Fibroblast of mammary gland (primary cell): ENCODE measurements at regions not wholly inside any gene's neighbourhood (a gene's known extent, or its start where the extent isn't known, plus 50 kb on each side); places are given as distances from the start of the nearest gene placed in this dataset.

ENCODE experiments used
- DNase-seq: peaks from one replicate; pipeline ENCODE4 v3.0.0-alpha.2; 2010; ENCODE audit warnings: low read depth
- H3K4me3 ChIP-seq: 2 replicates; pipeline ENCODE4 v1.5.1; 2011; ENCODE audit warnings: low read depth, mild to moderate bottlenecking, low read length, moderate library complexity; ENCODE audit not compliant: control insufficient read depth
- TF ChIP-seq, protein P1 (sequence below): conservative IDR thresholded peaks from 2 replicates; pipeline ENCODE4 v1.5.1; 2011; ENCODE audit warnings: low read depth, low read length, inconsistent platforms; ENCODE audit not compliant: control insufficient read depth, insufficient read depth

DNA sequence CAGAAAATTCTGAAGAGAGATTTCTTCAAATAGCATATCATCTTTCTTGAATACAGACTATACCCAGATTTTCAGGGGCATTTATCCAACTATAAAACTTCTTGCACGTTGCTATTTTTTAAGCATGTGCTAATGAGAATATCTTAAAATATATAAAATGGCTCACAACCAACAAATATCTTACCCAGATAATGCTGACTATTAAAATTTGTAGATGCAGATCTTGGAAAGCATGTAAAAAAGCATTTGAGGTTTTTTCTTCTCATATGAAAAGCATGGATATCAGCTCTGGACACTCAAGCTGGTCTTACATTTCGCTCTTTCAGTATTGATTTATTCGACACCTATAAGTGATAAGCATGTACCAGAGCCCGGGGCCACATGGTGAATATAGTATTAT lies 1187.7 kb upstream of the ADGRL4 start:
- TF ChIP-seq, protein P1, sequence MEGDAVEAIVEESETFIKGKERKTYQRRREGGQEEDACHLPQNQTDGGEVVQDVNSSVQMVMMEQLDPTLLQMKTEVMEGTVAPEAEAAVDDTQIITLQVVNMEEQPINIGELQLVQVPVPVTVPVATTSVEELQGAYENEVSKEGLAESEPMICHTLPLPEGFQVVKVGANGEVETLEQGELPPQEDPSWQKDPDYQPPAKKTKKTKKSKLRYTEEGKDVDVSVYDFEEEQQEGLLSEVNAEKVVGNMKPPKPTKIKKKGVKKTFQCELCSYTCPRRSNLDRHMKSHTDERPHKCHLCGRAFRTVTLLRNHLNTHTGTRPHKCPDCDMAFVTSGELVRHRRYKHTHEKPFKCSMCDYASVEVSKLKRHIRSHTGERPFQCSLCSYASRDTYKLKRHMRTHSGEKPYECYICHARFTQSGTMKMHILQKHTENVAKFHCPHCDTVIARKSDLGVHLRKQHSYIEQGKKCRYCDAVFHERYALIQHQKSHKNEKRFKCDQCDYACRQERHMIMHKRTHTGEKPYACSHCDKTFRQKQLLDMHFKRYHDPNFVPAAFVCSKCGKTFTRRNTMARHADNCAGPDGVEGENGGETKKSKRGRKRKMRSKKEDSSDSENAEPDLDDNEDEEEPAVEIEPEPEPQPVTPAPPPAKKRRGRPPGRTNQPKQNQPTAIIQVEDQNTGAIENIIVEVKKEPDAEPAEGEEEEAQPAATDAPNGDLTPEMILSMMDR, result no peak
- no peak overlapping the region for H3K4me3 ChIP-seq
- DNase-seq, result no peak

DNA sequence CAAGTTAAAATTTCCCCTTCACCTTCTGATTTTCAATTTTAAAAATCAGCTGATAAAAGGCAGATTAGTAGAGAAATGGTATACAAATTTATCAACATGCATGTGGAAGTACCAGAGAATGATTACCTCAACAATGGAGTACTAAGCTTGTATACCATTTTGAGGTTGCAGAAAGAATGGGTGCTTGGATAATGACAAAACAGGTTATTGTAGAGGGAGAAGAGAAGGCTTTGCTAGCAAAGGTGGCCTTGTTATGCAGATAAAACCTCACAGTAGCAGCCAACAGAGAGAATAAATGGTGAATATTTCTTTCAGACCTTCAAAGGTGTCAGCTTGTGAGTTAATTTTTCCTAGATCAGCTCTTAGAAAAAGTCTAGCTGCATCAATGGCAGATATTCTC lies 1174.9 kb upstream of the ADGRL4 start:
- TF ChIP-seq, protein P1, result no peak
- no peak for DNase-seq
- H3K4me3 ChIP-seq, result no peak overlapping the region

DNA sequence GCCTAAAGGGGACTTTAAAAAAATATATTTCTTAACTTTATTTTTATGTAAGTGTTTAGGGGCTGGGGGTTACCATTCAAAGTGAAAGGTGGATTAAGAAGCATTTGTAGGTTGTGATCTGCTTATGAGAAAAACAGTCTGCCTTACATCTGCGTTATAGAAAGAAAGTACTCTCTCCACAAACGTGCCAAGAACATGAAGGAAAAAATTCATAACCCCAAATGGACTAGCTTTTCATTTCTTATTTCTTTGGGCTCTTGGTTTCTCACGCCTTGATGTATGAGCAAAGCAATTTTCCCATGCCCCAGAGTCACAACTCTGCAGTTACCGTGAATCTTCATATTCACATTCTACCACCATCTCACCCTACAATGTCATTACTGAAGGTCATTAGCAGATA lies 1165.1 kb upstream of the ADGRL4 start:
- H3K4me3 ChIP-seq, result no peak overlapping the region
- DNase-seq, result no peak
- TF ChIP-seq, protein P1, result no peak

- TF ChIP-seq, protein P1, result no peak
- H3K4me3 ChIP-seq, result no peak overlapping the region
These were observed 1164.4 kb upstream of the ADGRL4 start for GRCh38 chr1:80170811-80171485.

DNA sequence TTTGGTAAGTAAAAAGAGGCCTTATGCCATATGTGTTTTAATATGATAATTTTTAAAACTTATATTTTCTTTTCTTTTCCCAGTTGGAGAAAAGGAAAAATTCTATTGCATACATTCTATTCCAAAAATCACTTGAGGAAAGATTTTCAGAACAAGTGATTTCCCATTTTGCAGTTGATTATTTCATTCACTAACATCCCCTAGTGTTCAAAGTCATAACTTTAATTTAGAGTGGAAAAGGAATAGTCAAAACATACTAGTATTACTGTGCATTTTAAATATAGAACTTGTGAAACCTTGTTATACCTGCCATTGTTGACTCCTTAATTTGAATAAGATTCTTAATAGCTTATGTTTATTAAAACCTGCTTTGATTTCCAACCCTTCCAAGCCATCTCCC lies 1157.6 kb upstream of the ADGRL4 start:
- TF ChIP-seq, protein P1, result no peak
- no peak for DNase-seq
- no peak overlapping the region for H3K4me3 ChIP-seq

More at GRCh38 chr1:80170811-80171485, 1164.4 kb upstream of the ADGRL4 start:
- no peak for DNase-seq

DNA sequence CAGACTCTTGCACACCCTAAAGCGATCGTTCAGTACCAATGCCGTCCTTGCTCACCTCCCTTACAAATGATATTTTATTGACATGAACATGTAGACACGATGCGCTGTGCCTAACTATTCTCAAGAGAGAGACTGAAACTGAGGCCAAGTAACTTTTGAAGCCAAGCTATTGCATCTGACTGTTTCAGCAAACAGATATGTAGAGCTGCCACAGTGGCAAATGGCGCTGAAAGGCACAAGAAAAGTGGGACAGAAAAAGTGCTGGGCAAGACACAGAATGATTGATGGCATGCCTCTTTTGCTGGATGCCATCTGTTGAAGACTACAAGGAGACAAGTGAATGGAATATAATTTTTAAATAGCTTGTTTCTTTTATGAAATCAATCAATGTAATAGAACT lies 1157.2 kb upstream of the ADGRL4 start:
- TF ChIP-seq, protein P1, result no peak
- no peak for DNase-seq
- H3K4me3 ChIP-seq, result no peak overlapping the region

GRCh38 chr1:80158771-80159170 lies 1152.2 kb upstream of the ADGRL4 start:
- TF ChIP-seq, protein P1, result no peak
- H3K4me3 ChIP-seq, result no peak overlapping the region
- DNase-seq, result no peak
